ENCODE measurements at regions not wholly inside any gene's neighbourhood (a gene's known extent, or its start where the extent isn't known, plus 50 kb on each side); places are given as distances from the start of the nearest gene placed in this dataset.
"Not testable (repeated sequence)": the region's sequence is repeated elsewhere in the genome, so short reads cannot be mapped to it uniquely, and the experiment has no call there.

GRCh38 chr7:106362507-106362906 lies 77.7 kb upstream of the NAMPT start:
- not testable (repeated sequence) for TF ChIP-seq CTCF (IDR thresholded peaks at IDR 0.05 in 2 of 3, conservative IDR thresholded peaks at IDR 0.05 in 1 of 3; ENCODE audit: borderline replicate concordance in 1 of 3, insufficient read depth in 1 of 3, low read depth in 2 of 3, low read length in 2 of 3); SRF (IDR thresholded peaks at IDR 0.05; ENCODE audit: low read depth); SIN3A (IDR thresholded peaks at IDR 0.05; ENCODE audit: low read depth); EZH2 (IDR thresholded peaks at IDR 0.05); POLR2A (IDR thresholded peaks at IDR 0.05; ENCODE audit: borderline replicate concordance, extremely low read depth, insufficient read depth, insufficient read length)

Measured in HCT116 (cell line).